Left kidney (tissue), 1 donor: ENCODE measurements at regions not wholly inside any gene's neighbourhood (a gene's known extent, or its start where the extent isn't known, plus 50 kb on each side); places are given as distances from the start of the nearest gene placed in this dataset.
"Not testable (repeated sequence)": the region's sequence is repeated elsewhere in the genome, so short reads cannot be mapped to it uniquely, and the experiment has no call there.

Experiments used
- DNase-seq: peaks from one replicate; pipeline ENCODE4 v3.0.0-alpha.2; 2013

DNA sequence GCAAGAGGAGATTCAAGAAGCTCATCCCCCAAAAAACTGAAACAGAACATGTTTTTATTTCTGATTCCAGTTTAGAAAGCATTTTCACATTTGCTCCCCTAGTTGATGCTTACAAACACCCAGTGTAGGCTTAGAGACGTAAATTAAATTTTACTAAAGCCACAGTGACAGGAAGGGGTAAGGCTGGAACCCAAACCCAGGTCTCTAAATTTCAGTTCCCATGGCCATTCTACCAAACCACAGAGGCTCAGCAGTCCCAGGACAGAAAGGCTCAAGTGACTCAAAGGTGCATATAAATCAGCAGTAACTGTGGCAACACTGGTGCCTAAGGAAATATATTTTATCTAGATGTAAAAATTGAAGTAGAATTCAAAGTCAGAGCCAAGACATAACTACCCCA, 128.7 kb downstream of the CEP120 start:
- DNase-seq: no peak

DNA sequence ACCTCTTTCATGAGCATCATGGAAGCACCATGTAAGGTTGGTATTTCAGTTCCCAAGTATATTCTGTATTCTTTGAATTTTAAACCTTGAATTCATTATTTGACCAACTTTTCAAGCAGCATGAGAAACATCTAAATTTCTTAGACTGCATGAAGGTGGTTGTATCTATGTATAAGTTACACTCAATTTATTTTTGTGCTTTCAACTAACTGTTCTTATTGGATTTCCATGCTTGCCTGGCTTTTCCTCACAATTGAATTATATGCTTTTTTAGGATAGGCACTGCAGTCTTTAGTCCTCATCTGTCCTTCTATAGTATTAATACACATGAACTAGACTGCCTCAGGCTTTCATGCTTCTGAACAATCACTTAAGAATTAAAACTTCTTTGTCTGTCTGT, 134.0 kb downstream of the CEP120 start:
- DNase-seq: no peak

DNA sequence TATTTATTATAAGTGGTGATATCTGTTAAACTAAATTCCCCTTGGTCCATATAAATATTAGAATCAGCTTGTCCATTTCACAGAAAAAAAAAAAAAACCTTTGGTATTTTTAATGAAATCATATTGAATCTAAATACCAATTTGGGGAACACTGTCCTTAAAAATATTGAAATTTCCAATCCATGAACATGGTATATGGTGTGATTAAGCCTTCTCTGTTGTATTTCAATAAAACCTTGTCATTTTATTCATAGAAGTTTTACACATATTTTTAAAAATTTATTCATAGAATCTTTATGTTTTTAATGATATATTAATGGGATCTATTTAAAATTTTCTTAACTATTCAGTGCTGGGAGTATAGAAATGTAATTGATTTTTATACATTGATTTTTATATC, 135.3 kb downstream of the CEP120 start:
- DNase-seq: no peak

DNA sequence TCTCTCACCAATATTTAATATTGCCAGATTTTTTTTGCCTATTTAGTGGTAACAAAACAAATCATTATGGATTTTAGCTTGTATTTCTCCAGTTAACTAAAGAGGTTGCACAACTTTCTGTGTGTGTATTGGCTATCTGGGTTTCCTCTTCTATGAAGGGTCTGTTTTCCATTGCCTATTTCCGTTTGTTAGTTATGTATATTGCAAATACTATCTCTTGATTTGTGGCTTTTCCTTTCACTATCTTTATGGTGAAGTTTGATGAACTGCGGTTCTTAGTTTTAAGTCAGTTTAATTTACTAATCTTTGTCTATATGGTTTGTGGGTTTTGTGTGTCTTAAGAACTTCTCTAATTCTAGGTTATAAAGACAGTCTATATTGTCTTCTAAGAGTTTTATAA, 136.3 kb downstream of the CEP120 start:
- no peak for DNase-seq

DNA sequence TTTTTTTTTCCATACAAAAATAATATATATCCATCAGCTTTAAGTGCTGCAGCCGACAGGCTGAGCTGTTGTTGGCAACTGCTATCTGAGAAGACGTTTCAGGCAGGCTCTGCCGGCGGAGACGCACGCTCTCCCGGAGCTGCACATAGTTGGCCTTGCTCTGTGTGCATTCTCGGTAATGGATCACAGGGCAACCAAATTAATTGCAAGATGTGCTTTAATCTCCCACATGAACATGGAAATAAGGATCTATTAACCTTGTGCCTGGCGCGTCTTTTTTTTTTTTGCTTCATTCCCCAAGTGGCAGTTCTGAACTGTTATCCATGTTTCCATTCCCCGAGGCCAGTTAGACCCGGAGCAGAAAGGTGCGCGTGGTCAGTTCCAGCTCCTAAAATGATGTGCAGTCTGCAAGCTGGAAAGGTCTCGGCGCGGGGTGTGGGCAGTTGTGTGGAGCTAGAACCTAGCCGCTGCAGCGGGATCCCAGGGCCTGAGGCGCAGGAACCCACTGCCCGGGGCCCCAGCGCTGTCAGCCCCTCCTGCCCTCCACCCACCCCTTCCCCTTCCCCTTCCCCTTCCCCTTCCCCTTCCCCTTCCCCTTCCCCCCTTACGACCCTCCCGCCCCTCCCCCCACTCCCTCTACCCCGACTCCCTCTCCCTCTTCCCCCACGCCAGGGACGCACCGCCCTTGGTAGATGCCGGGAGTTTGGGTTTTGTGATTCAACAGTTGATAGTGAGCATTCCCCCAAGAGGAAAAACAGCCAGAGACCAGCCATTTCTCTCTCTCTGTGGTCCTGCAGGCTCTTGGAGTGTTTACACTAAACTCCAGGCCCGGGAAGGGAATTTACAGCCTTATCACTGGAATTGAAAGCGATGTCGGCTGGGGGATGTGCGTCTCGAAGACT, 137.8 kb downstream of the CEP120 start:
- DNase-seq: peak; percentile 40

DNA sequence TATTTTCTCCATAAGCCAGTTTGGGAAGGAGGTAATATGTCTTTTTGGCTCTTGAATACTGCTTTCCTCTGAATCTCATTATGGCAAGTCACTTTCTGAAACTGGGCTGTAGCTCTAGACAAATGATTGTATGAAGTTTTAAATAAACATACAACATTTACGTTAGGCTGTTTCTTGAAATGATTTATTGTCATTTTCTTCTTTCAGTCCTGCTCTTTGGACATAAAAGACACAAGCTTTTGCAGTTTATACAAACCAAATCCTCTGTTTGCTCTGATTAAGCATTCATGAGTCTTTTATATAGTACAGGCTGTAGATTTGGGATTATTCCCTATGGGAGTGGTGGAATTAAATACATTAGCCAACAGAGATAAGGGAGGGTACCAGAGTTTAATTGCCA, 139.7 kb downstream of the CEP120 start:
- no peak for DNase-seq

DNA sequence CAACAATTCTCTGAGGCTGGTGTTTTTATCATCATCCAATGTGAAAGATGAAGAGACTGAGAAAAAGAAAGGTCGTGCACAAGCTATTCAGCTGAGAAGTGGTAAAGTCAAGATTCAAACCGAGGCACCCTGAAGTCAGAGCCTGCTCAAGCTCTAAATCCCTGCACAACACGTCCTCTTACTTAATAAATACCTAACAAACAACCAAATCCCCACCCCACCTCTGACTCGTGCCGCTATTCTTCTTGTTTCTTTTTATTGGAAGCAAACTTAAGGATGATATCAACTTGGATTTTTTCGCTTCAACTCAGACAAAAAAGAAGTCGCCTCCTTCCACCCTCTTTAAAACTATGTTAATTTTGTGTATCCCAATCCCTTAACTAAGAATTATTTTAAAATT, 140.2 kb downstream of the CEP120 start:
- no peak for DNase-seq

DNA sequence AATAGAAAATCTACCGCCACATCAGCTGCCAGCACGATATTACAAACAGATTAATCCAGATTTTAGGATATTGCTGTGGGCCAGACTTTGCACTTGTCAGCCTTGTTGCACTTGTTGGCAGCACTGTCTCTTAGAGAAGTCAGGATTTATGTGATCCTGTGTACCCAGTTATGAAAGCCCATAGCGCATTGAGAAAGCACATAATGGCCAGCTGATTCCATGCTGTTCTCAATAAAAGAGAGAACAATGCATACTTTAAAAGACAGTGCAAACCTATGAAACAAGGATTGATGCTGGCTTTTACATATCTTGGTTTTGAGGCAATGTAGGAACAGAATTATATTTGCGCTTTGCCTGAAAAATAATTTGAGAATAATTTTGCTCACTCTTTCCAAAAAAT, 140.8 kb downstream of the CEP120 start:
- DNase-seq: no peak

DNA sequence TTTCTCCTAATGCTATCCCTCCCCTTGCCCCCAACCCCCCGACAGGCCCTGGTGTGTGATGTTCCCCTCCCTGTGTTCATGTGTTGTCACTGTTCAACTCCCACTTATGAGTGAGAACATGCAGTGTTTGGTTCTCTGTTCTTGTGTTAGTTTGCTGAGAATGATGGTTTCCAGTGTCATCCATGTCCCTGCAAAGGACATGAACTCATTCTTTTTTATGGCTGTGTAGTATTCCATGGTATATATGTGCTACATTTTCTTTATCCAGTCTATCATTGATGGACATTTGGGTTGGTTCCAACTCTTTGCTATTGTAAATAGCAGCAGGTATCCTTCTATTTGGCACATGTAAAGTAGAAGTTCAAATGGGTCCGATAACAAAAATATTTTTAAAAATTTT, 142.3 kb downstream of the CEP120 start:
- DNase-seq: not testable (repeated sequence)

DNA sequence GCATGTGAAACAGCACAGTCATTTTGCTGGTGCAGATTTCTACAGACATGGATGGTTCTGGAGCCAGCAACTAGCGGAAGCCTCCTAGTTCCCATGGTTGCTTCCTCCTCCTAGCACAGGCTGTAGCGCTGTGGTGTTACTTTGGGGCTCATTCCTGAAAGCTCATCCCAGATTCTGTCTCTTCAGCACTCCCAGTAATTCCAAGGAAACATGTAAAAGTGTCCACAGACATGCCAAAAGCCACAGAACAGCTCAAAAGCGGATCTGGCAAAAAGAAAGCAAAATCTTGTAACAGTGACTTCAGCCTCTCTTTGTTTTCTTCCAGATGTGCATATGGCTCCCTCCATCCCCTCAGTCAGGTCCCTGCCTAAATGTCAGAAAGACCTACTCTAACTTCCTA, 144.1 kb downstream of the CEP120 start:
- DNase-seq: no peak

DNA sequence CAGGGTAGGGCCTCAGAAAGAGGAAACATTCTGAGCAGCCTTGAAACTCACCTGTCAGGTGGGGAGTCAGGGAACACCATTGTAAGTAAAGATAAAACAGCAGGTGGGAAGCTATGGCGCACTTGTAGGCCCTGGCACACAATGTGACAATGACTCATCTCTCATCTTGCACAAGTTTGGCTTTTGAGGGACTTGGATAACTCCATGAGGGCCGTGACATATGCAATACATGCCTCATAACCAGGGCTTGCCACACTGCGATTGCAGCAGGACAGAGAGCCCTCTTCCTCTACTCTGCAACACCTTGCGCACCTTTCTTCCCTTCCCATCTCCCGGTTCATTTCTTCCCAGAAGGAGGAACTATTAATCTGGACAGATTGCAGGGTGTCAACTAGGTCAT, 144.9 kb downstream of the CEP120 start:
- no peak for DNase-seq

DNA sequence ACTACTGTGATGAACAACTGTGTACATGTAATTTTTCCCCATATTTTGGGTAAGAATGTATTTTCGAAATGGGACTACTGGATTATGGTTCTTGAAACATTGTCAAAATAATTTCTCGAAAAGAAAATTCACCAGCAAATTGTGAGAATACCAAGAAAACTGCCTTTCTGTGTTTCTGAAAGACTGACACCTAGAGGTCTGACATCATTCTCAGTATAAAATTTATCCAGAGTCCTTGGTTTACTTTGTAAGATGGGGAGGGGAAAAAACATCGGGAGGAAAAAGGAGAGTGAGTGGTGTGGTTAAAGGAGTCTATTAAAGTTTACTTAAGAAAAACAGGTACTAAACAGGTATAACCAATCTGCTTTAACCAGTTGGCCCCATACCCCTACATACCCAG, 149.2 kb downstream of the CEP120 start:
- no peak for DNase-seq

DNA sequence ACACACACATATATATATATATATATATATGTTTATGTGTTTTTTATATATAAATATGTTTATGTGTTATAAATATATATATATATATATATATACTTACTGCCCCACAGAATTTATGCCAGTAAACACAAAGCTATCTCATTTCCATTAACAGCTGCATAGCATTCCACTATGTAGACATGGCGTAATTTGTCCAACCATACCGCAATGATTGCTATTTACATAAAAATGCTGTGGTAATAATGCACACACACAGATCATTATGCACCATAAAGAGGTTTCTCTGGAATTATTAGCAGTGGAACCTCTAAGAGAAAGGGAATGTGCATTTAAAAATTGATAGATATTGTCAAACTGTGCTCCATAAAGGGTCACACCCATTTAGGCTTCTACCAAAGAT, 150.1 kb downstream of the CEP120 start:
- DNase-seq: no peak

DNA sequence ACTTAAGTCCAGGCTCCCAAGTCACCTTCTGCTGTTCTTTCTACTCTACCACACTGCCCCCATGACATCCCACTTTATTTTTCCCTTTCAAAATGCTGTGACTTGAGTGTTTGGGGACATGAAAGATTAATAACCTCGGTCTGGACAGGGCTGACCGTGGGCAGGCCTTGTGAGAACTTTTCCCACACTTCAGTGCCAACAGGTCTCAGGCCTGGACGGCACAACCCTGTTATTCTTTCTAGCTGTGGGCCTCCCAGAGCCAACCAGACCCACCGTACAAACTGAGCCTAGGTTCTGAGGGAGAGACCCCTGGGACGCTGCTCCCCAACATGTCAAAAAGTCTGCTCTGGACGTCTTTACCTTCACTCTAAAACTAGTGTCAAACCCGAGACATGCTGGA, 153.4 kb downstream of the CEP120 start:
- no peak for DNase-seq

DNA sequence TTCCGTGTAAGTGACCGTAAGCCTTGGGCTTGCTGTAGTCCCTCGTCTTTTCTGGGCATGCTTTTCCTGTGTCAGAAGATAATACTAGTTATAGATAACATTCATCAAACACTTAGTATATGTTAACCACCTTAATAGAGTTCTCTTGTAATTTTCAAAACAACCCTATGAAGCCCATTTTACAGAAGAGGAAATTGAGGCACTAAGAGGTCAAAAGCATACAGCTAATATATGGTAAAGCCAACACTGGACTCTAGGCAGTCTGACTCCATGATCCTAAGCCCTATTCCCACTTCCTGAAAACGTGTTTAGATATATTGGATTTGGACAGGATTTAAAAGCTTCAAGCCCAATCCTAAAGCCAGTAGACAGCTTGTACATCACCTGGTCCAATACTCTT, 153.8 kb downstream of the CEP120 start:
- no peak for DNase-seq

DNA sequence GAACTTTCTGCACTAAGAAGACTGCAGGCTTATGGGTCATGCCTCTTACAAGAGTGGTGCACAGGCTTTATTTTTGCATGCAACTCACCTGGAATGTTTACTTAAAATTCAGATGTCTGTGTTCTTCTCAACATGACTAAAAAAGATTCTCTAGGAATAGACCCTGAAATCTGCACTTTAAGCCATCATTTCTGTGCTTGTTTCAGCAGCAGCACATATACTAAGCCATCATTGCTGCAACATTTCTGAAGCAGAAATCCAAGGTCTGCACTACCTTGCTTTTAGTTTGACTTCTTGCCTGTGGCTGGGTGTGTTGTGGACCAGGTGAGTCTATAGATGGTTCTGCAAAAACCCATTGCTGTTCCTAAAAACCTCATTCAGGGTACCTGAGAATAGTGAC, 156.8 kb downstream of the CEP120 start:
- DNase-seq: no peak

DNA sequence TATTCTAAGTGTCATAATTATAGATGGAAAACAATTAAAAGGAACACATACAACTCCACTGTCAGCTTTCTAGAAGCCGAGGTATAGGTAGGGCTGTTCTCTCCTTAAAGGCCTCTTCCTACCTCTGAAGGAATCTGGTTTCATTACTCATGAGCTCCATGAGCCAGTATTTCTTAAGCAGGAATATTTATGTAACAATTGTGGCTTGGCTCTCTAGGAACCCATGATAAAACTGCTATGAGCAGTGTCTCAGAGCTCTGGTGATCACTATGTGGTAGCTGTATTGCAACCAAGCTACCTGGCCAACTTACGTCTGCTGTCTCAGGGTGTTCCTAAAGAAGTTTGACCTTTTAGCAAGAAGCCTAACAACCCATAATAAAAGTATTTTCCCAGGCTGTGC, 157.7 kb downstream of the CEP120 start:
- no peak for DNase-seq

DNA sequence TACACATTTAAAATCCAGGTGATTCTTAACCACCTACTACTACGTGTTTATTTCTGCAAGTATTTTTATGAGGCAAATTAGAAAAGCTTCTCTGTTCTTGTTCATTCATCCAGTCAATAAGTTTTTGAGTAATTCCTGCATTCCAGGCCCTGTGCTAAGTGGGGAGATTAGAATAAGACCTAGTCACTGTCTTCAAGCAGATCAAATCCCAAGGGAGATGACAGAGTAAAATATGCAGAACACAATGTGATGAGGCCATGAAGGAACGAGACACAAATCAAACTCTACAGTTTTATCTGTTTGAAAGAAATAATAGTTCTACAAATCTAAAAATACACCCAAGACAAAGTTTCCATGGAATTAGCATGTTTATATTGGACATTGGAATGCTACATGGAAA, 158.8 kb downstream of the CEP120 start:
- no peak for DNase-seq

DNA sequence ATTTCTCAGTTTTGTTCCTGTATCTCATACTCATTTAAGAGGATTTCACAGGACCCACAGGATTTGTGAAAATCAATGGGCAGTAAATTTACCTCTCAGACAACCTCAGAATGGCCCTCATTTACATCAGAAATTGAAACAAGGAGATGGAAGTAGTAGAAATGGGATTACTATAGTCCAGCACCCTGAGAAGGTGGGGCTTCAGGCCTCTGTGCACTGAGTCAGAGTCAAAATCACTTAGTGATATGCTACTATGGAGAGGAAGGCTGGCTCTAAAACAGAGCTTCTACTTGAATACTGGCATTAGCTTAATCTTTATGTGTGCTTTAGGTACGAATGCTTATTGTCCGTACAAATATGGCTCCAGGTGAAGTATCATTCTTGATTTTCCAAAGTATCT, 159.3 kb downstream of the CEP120 start:
- DNase-seq: no peak

DNA sequence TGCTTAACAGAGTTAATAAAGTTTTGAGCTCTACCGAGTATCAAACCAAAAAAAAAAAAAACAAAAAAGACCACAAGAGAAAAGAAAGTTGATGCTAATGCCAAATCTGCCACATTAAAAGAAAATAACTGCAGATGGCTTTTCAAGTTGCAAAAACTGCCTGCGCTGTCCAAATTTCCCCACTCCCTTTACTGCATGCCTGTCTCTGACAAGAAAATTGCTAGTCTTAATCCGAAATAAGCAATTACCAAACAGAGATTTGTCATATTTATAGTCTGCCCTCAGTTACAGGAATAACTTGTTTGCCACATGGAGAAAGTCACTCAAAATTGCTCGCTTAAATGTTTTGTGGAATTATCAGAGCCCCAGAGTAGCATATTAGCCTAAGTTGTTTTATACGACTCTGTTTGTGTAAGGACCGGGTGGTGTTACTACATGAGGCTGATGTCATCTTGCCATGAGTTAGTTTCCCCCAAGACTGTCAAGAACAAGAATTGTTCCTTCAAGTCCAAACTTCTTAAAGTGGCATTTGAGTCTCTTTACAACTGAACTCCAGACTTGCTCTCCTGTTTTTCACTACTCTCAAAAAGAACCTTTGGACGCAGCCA, 160.9 kb downstream of the CEP120 start:
- no peak for DNase-seq

DNA sequence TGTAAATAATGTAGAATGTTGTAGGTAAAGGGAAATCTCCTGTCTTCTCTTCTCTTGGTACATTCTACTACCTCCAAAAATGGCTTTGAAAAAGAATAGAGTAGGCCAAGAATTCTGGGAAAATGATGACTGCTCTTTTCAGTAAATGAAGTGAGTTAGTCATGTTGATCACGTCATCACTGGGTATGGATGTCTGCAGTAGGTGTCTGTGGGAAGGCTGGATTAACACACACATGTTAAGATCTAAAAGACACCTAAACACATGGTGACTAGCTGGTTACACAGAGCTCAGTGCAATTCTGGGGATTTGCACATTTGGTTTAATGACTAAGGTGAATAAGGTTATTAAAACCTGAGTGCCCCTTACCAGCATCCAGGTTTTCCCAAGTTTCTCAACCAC, 161.5 kb downstream of the CEP120 start:
- DNase-seq: no peak

DNA sequence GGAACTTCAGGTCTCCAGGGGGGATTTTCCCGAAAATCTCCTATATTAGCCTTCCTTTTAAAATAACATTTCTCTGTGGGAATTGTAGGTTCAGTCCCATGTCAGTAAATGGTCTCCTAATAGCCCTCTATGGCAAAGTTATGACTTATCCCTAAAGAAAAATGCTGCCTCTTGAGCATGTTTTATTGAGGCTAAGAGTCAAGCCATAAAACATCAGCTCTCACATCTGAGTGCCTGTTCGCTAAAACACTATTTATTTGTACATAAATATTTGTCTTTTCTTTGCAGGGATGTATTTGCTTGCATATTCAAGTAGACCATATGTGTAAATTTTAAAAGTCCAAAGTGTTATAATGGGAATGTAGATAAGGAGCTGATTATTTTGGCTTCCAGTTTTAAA, 160.4 kb downstream of the PRDM6 start:
- DNase-seq: no peak

DNA sequence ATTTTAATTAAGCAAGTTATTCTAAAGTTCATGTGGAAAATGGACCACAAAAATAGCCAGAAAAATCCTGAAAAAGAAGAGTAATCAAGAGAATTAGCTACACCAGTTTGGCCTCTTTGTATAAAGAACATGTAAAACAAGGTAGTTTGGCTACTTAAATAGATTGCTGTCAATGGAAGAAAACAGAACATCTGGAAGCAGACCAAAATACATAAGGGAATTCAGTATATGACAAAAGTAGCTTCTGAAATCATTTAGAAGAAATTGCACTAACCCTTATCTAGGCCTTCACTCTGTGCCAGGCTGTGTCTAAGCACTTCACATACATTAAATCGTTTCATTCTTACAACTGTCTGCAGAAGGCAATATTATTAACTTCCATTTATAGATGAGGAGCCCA, 156.6 kb downstream of the PRDM6 start:
- DNase-seq: no peak

DNA sequence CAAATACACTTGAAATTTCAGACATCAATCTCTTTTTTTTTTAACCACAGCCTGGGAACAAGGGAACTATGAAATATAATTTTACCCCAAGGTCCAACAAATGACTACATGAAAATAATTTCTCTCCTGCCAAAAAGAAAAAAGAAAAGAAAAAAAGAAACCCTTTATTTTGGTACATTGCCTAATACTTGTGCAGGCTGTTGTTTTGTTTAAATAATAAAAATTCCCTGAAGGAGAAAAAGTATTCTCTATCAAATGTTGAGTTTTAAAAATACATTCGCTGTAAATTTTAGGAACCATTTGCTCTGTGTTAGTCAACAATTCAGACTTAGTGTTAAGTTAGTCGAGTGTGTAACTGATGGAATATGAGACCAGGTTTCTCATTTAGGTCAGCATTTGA, 155.4 kb downstream of the PRDM6 start:
- no peak for DNase-seq
